ENCODE measurements at regions not wholly inside any gene's neighbourhood (a gene's known extent, or its start where the extent isn't known, plus 50 kb on each side); places are given as distances from the start of the nearest gene placed in this dataset.

- DNase-seq, result no peak
Measured at GRCh38 chr21:24729568-24729967, 877.7 kb downstream of the MRPL39 start.

GRCh38 chr21:24727803-24728440, 879.4 kb downstream of the MRPL39 start:
- no peak for DNase-seq

GRCh38 chr21:24716281-24716918, 890.9 kb downstream of the MRPL39 start:
- DNase-seq, result no peak

GRCh38 chr21:24714646-24715200, 892.6 kb downstream of the MRPL39 start:
- DNase-seq, result no peak

- no peak for DNase-seq
Measured at GRCh38 chr21:24705201-24705600, 902.1 kb downstream of the MRPL39 start.

- no peak for DNase-seq
Measured at GRCh38 chr21:24693779-24694178, 913.5 kb downstream of the MRPL39 start.

GRCh38 chr21:24681456-24681855, 925.8 kb downstream of the MRPL39 start:
- DNase-seq, result no peak

- no peak for DNase-seq
Measured at GRCh38 chr21:24671901-24672300, 935.4 kb downstream of the MRPL39 start.

GRCh38 chr21:24658926-24659325, 948.4 kb downstream of the MRPL39 start:
- no peak for DNase-seq

GRCh38 chr21:24658026-24658425, 949.3 kb downstream of the MRPL39 start:
- no peak for DNase-seq

- no peak for DNase-seq
Measured at GRCh38 chr21:24649691-24650090, 957.6 kb downstream of the MRPL39 start.

GRCh38 chr21:24636696-24637095, 970.6 kb downstream of the MRPL39 start:
- DNase-seq, result no peak

- no peak for DNase-seq
Measured at GRCh38 chr21:24634749-24635148, 972.5 kb downstream of the MRPL39 start.

- DNase-seq, result no peak
Measured at GRCh38 chr21:24628536-24628935, 978.7 kb downstream of the MRPL39 start.

GRCh38 chr21:24628046-24628445, 979.2 kb downstream of the MRPL39 start:
- DNase-seq, result no peak

- DNase-seq, result no peak
Measured at GRCh38 chr21:24617819-24618218, 989.5 kb downstream of the MRPL39 start.

- no peak for DNase-seq
Measured at GRCh38 chr21:24594082-24594481, 1013.2 kb downstream of the MRPL39 start.

- no peak for DNase-seq
Measured at GRCh38 chr21:24590261-24590660, 1017.0 kb downstream of the MRPL39 start.

GRCh38 chr21:24583473-24583872, 1023.8 kb downstream of the MRPL39 start:
- no peak for DNase-seq

- no peak for DNase-seq
Measured at GRCh38 chr21:24577301-24577700, 1030.0 kb downstream of the MRPL39 start.

- DNase-seq, result no peak
Measured at GRCh38 chr21:24561291-24561690, 1046.0 kb downstream of the MRPL39 start.

- no peak for DNase-seq
Measured at GRCh38 chr21:24552491-24552890, 1054.8 kb downstream of the MRPL39 start.

GRCh38 chr21:24545807-24546361, 1061.4 kb downstream of the MRPL39 start:
- DNase-seq, result no peak

Data from renal pelvis (tissue), 1 donor.